DMS 273 (cell line): ENCODE measurements at regions not wholly inside any gene's neighbourhood (a gene's known extent, or its start where the extent isn't known, plus 50 kb on each side); places are given as distances from the start of the nearest gene placed in this dataset.
A peak's percentile ranks its signal among the peaks of the same experiment; 100 is the strongest.

ENCODE experiments used
- DNase-seq: peaks from one replicate; lab custom pipeline; 2025; ENCODE audit not compliant: unreplicated experiment; lab: John Stamatoyannopoulos, UW

DNA sequence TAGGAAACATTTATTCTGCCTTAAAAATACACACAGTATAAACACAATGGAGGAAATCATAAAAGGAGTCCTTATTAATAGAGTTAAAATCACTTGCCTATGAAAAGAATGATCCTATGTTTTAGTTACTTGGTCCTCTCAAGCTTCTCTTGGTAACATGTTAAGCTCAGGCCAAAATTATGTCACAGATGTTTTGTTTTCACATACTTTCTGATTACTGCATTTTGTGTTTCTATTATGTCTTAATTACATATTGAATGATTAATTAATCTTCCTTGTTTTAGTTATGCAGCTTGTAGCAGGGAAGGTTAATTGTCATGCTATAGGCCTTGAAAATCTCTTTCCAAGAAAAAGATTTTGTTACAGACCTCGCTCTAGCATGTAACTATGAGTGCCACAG lies 406.0 kb downstream of the PLA2G4A start:
- DNase-seq, result no peak

- DNase-seq, result no peak
These were observed 407.4 kb downstream of the PLA2G4A start for GRCh38 chr1:187236199-187236598.

- no peak for DNase-seq
These were observed 407.9 kb downstream of the PLA2G4A start for GRCh38 chr1:187236676-187237075.

DNA sequence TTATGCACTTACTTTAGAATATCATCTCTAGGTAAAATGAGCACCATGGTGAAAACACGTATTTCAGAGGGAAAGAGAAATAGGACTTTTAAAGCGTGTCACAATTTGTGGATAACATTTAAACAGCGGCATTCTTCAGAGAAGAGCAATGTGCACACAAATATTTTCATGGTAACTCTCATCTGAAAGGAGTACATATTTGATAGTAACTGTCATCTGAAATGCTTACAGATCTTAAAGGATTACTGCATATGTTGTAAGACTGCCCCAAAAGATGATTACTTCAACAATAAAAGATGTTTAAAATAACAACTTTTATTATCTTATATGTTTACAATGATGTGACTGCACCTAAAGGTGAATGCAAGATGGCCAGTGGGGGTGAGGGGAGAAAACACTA lies 408.8 kb downstream of the PLA2G4A start:
- DNase-seq, result no peak

DNA sequence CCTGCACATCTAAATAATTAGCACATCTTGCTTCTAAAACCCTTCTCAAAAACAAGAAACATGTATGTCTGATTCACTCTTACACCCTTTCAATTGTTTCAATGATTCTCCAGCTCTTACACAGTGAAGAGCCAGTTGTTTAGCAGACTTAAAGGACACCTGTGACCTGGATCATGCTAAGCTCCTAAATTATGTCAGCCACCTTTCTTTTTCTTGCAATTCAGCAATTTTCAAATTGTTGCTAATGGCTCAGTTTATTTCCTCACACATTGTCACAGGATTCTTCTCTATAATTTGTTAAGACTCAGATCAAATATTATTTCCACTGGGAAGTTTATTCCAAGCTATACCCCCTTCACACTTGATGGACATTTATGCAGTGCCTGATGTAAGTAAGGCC lies 413.2 kb downstream of the PLA2G4A start:
- no peak for DNase-seq

DNA sequence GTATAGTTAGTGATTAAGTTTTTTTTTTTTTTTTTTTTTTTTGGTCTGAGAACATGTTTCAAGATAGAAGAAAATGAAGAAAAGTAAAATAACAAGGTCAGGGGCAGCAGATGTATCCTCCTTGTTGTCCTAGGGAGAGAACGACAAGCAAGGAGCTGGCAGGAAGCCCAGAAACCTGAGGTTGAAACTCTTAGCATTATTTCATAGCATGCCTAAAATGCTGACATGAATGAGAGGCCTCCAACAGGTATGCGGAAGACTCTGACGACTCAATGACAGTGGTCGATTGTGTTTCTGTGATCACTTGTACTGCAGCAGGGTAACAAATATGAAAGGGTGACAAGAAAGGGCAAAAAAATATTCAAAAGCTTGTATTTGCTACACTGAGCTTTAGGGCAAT lies 415.9 kb downstream of the PLA2G4A start:
- DNase-seq, result peak; percentile 78

- no peak for DNase-seq
These were observed 416.5 kb downstream of the PLA2G4A start for GRCh38 chr1:187245201-187245600.

- no peak for DNase-seq
These were observed 420.4 kb downstream of the PLA2G4A start for GRCh38 chr1:187249196-187249595.

GRCh38 chr1:187252923-187253322 lies 424.2 kb downstream of the PLA2G4A start:
- no peak for DNase-seq

DNA sequence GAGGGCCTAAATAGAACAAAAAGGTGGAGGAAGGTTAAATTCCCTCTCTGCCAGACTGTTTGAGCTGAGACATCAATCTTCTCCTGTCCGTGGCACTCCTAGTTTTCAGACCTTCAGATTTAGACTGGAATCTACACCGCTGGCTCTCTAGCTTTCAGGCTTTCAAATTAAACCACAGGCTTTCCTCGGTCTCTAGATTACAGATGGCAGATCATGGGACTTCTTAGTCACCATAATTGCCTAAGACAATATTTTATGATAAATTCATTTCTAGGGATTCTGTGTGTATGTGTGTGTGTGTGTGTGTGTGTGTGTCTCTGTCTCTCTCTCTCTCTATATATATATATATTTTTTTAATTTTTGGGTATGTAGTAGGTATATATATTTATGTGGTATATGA lies 428.7 kb downstream of the PLA2G4A start:
- DNase-seq, result no peak

- DNase-seq, result peak; percentile 59
These were observed 432.9 kb downstream of the PLA2G4A start for GRCh38 chr1:187261637-187262036.

DNA sequence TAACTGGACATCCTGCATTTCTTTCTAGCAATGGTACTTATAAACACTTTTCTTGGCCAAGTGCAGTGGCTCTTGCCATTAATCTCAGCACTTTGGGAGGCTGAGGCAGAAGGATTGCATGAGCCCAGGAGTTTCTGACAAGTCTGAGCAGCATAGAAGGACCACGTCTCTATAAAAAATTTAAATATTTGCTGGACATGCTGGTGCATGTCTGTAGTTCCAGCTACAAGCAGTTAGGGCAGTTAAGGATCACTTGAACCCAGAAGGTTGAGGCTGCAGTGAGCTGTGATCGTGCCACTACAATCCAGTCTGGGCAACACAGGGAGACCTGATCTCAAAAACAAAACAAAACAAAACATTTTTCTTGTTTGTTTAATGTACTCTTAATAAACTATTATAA lies 434.0 kb downstream of the PLA2G4A start:
- DNase-seq, result peak; percentile 7

GRCh38 chr1:187264995-187265602 lies 436.4 kb downstream of the PLA2G4A start:
- peak; percentile 88 for DNase-seq

- DNase-seq, result no peak
These were observed 437.3 kb downstream of the PLA2G4A start for GRCh38 chr1:187266051-187266450.

DNA sequence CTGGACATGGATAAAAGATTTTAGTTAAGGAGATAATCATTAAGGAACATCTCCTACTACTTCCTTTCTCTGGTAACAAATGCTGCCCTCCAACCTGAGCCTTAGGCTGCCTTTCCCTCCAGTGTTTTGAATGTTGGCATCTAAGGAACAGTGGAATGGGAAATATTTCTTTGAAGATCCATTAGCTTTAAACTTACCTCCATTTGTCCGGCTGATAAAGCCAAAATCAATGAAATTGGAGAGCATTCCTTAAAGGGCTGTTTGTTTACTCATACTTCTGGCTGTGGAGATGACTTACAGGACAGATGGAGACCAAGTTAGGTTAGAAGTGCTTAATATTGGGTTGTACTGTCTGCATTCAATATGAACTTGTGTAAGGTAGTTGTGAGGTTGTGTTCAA lies 439.1 kb downstream of the PLA2G4A start:
- DNase-seq, result no peak

DNA sequence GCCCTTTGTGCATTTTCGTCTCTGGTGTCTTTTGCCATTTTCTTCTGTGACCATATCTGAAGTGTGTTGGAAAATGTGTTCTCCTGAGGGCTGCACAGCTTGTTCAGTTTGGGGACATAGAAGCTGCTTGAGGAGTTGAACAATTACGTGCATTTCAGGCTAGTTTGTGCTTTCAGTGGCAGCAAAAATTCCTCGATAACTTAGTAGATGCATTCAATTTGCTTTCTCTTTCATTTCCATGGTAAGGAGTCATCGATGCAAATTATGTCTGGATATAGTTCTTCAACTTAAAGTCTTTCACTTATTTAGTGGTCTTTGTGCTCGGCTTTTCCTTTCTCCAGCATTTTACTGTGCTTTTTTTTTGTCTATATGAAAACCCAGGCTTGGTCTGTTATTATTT lies 441.5 kb downstream of the PLA2G4A start:
- no peak for DNase-seq

DNA sequence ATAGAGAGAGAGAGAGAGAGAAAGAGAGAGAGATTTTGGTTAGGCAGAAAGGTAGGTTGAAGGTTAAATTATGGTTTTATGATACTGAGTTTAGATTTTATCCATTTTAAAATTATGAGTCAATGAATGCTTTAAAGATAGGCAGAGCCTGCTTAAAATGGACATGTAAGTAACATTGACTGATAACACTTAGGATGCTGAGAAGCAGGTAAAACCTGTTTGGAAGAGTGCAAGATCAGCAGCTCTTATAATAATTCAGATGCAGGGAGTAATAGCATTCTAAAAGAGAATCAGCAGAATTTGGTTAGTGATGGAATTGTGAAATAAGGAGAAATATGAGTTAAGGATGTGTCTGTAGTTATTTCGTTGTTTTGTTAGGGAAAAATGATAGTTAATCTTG lies 446.6 kb downstream of the PLA2G4A start:
- DNase-seq, result no peak

DNA sequence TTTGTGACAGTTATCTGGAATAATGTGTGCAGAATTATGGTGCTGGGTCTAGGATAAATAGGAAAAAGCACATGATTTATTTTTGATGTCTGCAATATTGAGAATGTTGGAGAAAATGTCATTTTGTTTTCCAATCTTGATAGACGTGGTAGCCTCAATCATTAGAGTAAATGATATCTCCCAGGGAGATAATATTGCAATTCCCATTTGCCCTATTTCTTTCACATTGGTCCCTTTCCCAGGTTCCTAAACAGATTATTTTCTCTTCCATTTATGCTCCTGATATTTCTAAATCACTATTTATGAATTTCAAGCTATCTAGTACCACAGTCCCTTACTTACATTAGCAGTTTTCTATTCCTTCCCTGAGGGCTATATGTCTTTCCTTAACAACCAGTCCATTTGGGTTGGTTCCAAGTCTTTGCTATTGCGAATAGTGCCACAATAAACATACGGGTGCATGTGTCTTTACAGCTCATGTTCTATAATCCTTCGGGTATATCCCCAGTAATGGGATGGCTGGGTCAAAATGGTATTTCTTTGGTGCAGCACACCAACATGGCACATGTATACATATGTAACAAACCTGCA lies 447.3 kb downstream of the PLA2G4A start:
- DNase-seq, result no peak

- no peak for DNase-seq
These were observed 447.9 kb downstream of the PLA2G4A start for GRCh38 chr1:187276677-187277076.

DNA sequence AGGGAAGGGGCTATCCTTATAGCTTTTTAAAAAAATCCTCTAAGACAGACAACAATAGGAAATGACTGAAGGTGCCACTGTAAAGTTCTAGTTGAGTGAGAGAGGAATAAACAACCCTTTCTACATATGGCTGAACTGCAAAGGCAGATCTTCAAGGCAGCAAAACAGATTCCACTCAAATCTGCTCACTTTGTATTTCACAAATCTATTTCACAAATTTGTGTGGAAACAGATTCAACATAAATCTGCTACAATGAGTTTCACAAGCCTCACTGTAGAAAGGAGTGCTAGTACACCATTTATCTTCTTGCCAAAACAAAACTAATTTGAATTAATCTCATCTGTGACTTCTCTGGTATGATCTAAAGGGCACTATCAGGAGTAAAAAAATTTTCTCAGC lies 451.3 kb downstream of the PLA2G4A start:
- DNase-seq, result no peak

GRCh38 chr1:187281085-187281484 lies 452.3 kb downstream of the PLA2G4A start:
- DNase-seq, result no peak

- no peak for DNase-seq
These were observed 455.2 kb downstream of the PLA2G4A start for GRCh38 chr1:187283984-187284383.
